Neural progenitor cell (in vitro differentiated cells): ENCODE measurements at regions not wholly inside any gene's neighbourhood (a gene's known extent, or its start where the extent isn't known, plus 50 kb on each side); places are given as distances from the start of the nearest gene placed in this dataset.

Experiments used
- DNase-seq: peaks from one replicate; pipeline ENCODE4 v3.0.0-alpha.2; 2016; ENCODE audit warnings: low spot score
- H2AFZ ChIP-seq: fragments of 200-600 bp; sonication (generic); replicated peaks from 2 replicates; pipeline ENCODE4 v1.6.1; 2016; ENCODE audit warnings: antibody characterized with exemption
- H3F3A ChIP-seq: fragments of 200-600 bp; sonication (generic); 2 replicates; pipeline ENCODE4 v1.6.1; 2016; ENCODE audit warnings: antibody characterized with exemption, low read depth
- H3K27ac ChIP-seq: fragments of 200-600 bp; sonication (generic); 2 replicates; pipeline ENCODE4 v1.5.1; 2016; ENCODE audit warnings: mild to moderate bottlenecking
- H3K27me3 ChIP-seq: fragments of 200-600 bp; sonication (generic); 2 replicates; pipeline ENCODE4 v1.6.1; 2016; ENCODE audit warnings: mild to moderate bottlenecking, moderate library complexity
- H3K36me3 ChIP-seq: fragments of 200-600 bp; sonication (generic); 2 replicates; pipeline ENCODE4 v1.5.1; 2016
- H3K4me1 ChIP-seq: fragments of 200-600 bp; sonication (generic); 2 replicates; pipeline ENCODE4 v1.6.1; 2016; ENCODE audit warnings: mixed run types
- H3K4me2 ChIP-seq: fragments of 200-600 bp; sonication (generic); 2 replicates; pipeline ENCODE4 v1.6.1; 2016
- H3K4me3 ChIP-seq: fragments of 200-600 bp; sonication (generic); 2 replicates; pipeline ENCODE4 v1.5.1; 2016
- H3K79me2 ChIP-seq: fragments of 200-600 bp; sonication (generic); 2 replicates; pipeline ENCODE4 v1.6.1; 2016; ENCODE audit warnings: low read depth
- H3K9ac ChIP-seq: fragments of 200-600 bp; sonication (generic); 2 replicates; pipeline ENCODE4 v1.6.1; 2016
- H3K9me3 ChIP-seq: fragments of 200-600 bp; sonication (generic); 2 replicates; pipeline ENCODE4 v1.5.1; 2016; ENCODE audit warnings: low read depth
- H4K20me1 ChIP-seq: fragments of 200-600 bp; sonication (generic); 2 replicates; pipeline ENCODE4 v1.6.1; 2016; ENCODE audit warnings: low read depth
- H3K27ac Mint-ChIP-seq: 3 replicates; pipeline ENCODE4 v1.8.0; 2021; ENCODE audit warnings: mixed read lengths
- H3K27me3 Mint-ChIP-seq: 2 replicates; pipeline ENCODE4 v1.8.0; 2022; ENCODE audit warnings: low read depth, mild to moderate bottlenecking, inconsistent platforms, moderate library complexity, mixed read lengths; ENCODE audit not compliant: insufficient read depth
- H3K36me3 Mint-ChIP-seq: 3 replicates; pipeline ENCODE4 v1.8.0; 2021; ENCODE audit warnings: mixed read lengths
- H3K4me1 Mint-ChIP-seq: 3 replicates; pipeline ENCODE4 v1.8.0; 2021; ENCODE audit warnings: mixed read lengths
- H3K4me3 Mint-ChIP-seq: 3 replicates; pipeline ENCODE4 v1.8.0; 2021; ENCODE audit warnings: mild to moderate bottlenecking, moderate library complexity, mixed read lengths
- H3K9me3 Mint-ChIP-seq: 3 replicates; pipeline ENCODE4 v1.8.0; 2020; ENCODE audit warnings: mixed read lengths
- CTCF ChIP-seq: fragments of 200-600 bp; sonication (generic); IDR thresholded peaks from 2 replicates; pipeline ENCODE4 v1.5.1; 2017; ENCODE audit warnings: antibody characterized with exemption, mild to moderate bottlenecking
- EZH2 ChIP-seq: fragments of 200-600 bp; sonication (generic); IDR thresholded peaks from 2 replicates; pipeline ENCODE4 v1.6.1; 2017; ENCODE audit warnings: antibody characterized with exemption, mild to moderate bottlenecking, moderate library complexity
- EZH2phosphoT487 ChIP-seq: fragments of 200-600 bp; sonication (generic); IDR thresholded peaks from 2 replicates; pipeline ENCODE4 v1.6.1; 2017; ENCODE audit warnings: antibody characterized with exemption

DNA sequence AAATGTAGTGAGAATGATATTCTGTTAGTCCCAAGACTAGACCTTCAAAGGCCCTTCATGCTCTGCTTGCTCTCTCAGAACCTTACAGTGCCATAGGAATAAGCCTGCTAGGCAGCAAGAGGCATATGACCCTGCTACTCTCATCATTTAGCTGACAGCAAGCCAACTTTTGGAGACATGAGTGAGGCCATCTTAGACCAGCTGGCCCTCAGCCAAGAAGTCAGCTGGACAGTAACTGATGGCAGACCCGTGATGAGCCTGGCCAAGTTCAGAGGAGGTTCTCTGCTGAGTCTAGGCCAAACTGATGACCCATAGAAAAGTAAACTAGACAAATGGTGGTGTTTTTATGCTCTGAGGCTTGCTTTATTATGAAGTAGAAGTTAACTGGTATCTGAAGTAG is 82.6 kb downstream of the C18orf54 start:
- H3K4me1 ChIP-seq: peaks cover 22% of the 10 kb centered on the region
- no peaks in the 10 kb centered on the region for H4K20me1 ChIP-seq
- H3F3A ChIP-seq: peaks cover 22% of the 10 kb centered on the region
- no peaks in the 10 kb centered on the region for H3K9me3 Mint-ChIP-seq
- no peaks in the 10 kb centered on the region for H3K79me2 ChIP-seq
- no peak overlapping the region for H3K4me3 Mint-ChIP-seq
- H3K27me3 Mint-ChIP-seq: peaks cover 4% of the 10 kb centered on the region
- H3K36me3 Mint-ChIP-seq: no peaks in the 10 kb centered on the region
- no peaks in the 10 kb centered on the region for H3K27me3 ChIP-seq
- peaks cover 15% of the 10 kb centered on the region for H3K4me1 Mint-ChIP-seq
- H3K9me3 ChIP-seq: no peaks in the 10 kb centered on the region
- no peak overlapping the region for H2AFZ ChIP-seq
- H3K9ac ChIP-seq: no peak overlapping the region
- no peak overlapping the region for H3K27ac Mint-ChIP-seq
- no peaks in the 10 kb centered on the region for H3K36me3 ChIP-seq
- no peak for TF ChIP-seq EZH2phosphoT487
- TF ChIP-seq EZH2: no peak
- no peak for TF ChIP-seq CTCF
- no peak overlapping the region for H3K4me3 ChIP-seq
- no peak overlapping the region for H3K4me2 ChIP-seq
- no peak for DNase-seq
- no peak overlapping the region for H3K27ac ChIP-seq

DNA sequence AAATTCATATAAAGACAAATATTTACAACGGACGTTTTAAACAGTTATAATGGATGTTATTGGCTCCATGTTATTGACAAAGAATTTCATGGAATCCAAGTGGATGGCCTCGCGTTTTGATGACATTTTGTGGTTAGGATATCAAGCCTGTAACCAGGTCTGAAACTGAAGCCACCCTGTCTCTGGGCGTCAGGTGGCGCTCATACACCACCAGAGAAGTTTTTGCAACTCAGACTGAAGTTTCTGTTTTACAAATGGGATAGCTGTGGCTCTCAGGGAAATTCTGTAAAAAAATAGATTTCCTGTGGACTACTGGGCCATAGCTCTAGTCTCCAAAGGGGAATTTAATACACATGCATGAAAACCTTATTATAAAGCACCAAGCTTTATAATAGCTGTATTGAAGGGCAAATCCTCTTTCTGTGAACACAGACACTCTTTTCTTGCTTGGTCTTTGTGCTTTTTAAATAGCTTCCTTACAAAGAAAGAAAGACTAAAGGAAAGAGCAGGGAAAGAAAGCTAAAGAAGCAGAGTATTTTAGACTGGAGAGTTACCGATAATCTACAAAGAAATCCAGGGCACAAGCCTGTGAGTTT is 86.7 kb downstream of the C18orf54 start:
- Mint-ChIP-seq H3K4me1 (peaks cover 15% of the 10 kb centered on the region), H3K27me3 (peaks cover 7% of the 10 kb centered on the region), H3K4me3 (no peak overlapping the region), H3K36me3 (no peaks in the 10 kb centered on the region), H3K9me3 (peaks cover 7% of the 10 kb centered on the region), H3K27ac (peak overlapping the region; percentile 92)
- H3K4me3 ChIP-seq: peak overlapping the region; percentile 12
- peak overlapping the region; percentile 94 for H3K27ac ChIP-seq
- H3K36me3 ChIP-seq: no peaks in the 10 kb centered on the region
- peaks cover 25% of the 10 kb centered on the region for H3F3A ChIP-seq
- H4K20me1 ChIP-seq: no peaks in the 10 kb centered on the region
- TF ChIP-seq CTCF: peak; percentile 93
- TF ChIP-seq EZH2: no peak
- peak overlapping the region; percentile 89 for H2AFZ ChIP-seq
- no peak overlapping the region for H3K9ac ChIP-seq
- H3K79me2 ChIP-seq: no peaks in the 10 kb centered on the region
- no peaks in the 10 kb centered on the region for H3K9me3 ChIP-seq
- peak; percentile 76 for DNase-seq
- H3K4me1 ChIP-seq: peaks cover 24% of the 10 kb centered on the region
- H3K4me2 ChIP-seq: peak overlapping the region; percentile 64
- no peaks in the 10 kb centered on the region for H3K27me3 ChIP-seq

DNA sequence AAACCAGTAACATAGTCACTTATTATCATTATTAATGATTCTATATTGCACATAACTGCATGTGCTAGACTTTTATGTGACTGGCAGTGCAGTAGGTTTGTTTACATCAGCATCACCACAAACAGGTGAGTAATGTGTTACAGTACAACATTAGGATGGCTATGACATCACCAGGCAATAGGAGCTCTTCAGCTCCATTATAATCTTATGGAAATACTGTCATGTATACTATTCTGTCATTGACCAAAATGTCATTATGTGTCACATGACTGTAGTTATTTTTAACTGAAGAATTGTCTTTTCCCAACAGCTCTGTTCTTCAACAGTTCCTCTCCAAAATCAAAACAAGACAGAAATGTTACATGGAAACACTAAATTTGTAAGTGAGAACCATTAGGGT is 96.3 kb downstream of the C18orf54 start:
- Mint-ChIP-seq H3K9me3 (no peaks in the 10 kb centered on the region), H3K4me1 (no peaks in the 10 kb centered on the region), H3K4me3 (no peak overlapping the region), H3K36me3 (no peaks in the 10 kb centered on the region), H3K27ac (no peak overlapping the region), H3K27me3 (no peaks in the 10 kb centered on the region)
- H3K79me2 ChIP-seq: no peaks in the 10 kb centered on the region
- no peaks in the 10 kb centered on the region for H3K9me3 ChIP-seq
- no peak overlapping the region for H2AFZ ChIP-seq
- no peaks in the 10 kb centered on the region for H4K20me1 ChIP-seq
- H3K27ac ChIP-seq: no peak overlapping the region
- no peak overlapping the region for H3K9ac ChIP-seq
- H3F3A ChIP-seq: no peaks in the 10 kb centered on the region
- no peaks in the 10 kb centered on the region for H3K27me3 ChIP-seq
- H3K4me3 ChIP-seq: no peak overlapping the region
- DNase-seq: no peak
- no peak overlapping the region for H3K4me2 ChIP-seq
- no peak for TF ChIP-seq EZH2phosphoT487
- no peak for TF ChIP-seq EZH2
- TF ChIP-seq CTCF: no peak
- no peaks in the 10 kb centered on the region for H3K4me1 ChIP-seq
- H3K36me3 ChIP-seq: no peaks in the 10 kb centered on the region
